ENCODE measurements at regions not wholly inside any gene's neighbourhood (a gene's known extent, or its start where the extent isn't known, plus 50 kb on each side); places are given as distances from the start of the nearest gene placed in this dataset.

GRCh38 chr2:58508006-58508405 lies 266.9 kb upstream of the FANCL start:
- TF ChIP-seq CTCF (IDR thresholded peaks at IDR 0.05; ENCODE audit: insufficient read depth, low read length, poor library complexity, severe bottlenecking) (no peak), EZH2phosphoT487 (conservative IDR thresholded peaks at IDR 0.05; ENCODE audit: low read length) (no peak)
